ENCODE measurements at regions not wholly inside any gene's neighbourhood (a gene's known extent, or its start where the extent isn't known, plus 50 kb on each side); places are given as distances from the start of the nearest gene placed in this dataset.

DNA sequence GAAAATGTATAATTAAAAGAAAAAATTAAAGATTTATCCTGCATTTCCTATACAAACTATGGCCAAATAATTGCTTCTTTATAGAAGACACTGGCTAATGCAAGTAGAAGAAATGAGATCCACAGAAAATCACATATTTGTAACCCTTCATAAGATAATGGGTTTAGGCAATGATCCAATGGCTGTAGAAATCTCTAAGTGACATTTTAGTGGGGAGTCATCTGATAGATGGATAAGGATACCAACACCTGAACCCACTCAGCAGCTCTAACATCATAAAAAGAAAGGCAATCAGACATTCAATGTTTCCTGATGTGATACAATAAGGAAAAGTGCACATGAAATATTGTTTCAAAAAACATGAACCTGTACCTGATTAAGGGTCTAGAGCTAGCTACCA, 297.5 kb downstream of the CXCL12 start:
- Histone ChIP-seq H3K27ac (ENCODE audit: low read length) (no peak overlapping the region), H3K27me3 (ENCODE audit: control insufficient read depth, insufficient read depth, low read length) (no peaks in the 10 kb centered on the region), H3K9me3 (ENCODE audit: control insufficient read depth, low read depth, low read length) (peaks cover 3% of the 10 kb centered on the region), H3K4me1 (ENCODE audit: control insufficient read depth, insufficient read depth, low read length) (no peaks in the 10 kb centered on the region), H3K36me3 (ENCODE audit: control insufficient read depth, insufficient read depth, low read length) (no peaks in the 10 kb centered on the region), H3K4me3 (ENCODE audit: low read length) (no peak overlapping the region)
- no peak for DNase-seq

DNA sequence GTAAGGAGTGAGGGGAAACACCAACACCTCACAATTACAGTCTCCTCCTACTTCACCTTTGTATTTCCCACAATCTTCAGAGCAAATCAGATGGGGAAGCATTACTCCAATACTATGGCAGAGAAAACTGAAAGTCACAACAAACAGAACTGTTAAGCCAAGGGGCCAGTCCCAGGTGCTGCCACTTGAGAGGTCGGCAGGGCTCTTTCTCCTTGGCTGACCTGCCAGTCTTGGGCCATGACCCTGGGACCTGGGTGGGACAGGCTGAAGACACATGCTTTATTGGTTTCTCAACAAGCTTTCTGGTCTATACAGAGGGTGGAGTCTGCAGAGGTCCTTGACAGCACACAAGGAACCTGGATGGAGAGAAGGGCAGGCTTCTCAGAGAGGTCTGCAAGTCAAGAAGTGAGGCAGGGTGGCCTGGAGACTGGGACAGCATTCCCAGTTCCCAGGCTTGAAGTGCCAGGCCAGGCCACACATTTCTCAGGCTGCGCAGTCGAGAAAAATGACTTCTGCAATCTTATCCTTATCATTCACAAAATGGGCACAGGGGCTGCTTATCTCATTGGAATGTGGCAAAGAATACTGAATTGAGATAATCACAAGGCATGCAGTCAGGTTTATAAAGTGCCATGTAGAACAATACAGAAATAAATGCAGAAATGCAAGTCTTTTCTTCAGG, 301.0 kb downstream of the CXCL12 start:
- Histone ChIP-seq H3K27me3 (ENCODE audit: control insufficient read depth, insufficient read depth, low read length) (no peaks in the 10 kb centered on the region), H3K4me3 (ENCODE audit: low read length) (no peak overlapping the region), H3K27ac (ENCODE audit: low read length) (no peak overlapping the region), H3K9me3 (ENCODE audit: control insufficient read depth, low read depth, low read length) (no peaks in the 10 kb centered on the region), H3K4me1 (ENCODE audit: control insufficient read depth, insufficient read depth, low read length) (no peaks in the 10 kb centered on the region), H3K36me3 (ENCODE audit: control insufficient read depth, insufficient read depth, low read length) (no peaks in the 10 kb centered on the region)
- no peak for DNase-seq
- no CpG with 5 or more reads among the region's 3 CpGs for WGBS (ENCODE audit: insufficient coverage, low lambda C conversion rate)

DNA sequence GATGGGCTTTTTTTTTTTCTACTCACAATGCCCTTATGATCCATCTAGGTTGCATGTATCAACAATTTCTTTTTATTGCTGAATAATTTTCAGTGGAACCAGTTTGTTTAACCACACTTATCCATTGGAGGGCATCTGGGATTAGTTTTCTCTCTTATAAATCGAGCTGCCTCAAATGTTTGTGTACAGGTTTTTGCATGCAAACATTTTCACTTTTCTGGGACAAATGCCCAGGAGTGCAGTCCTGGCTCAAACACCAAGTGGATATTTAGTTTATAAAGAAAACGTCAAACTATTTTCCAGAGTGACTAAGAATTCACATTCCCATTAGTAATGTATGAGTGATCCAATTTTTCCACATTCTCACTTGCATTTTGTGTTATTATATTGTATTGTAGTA, 313.4 kb downstream of the CXCL12 start:
- DNase-seq = no peak
- H3K36me3 ChIP-seq (ENCODE audit: control insufficient read depth, insufficient read depth, low read length) = no peaks in the 10 kb centered on the region
- H3K4me1 ChIP-seq (ENCODE audit: control insufficient read depth, insufficient read depth, low read length) = no peaks in the 10 kb centered on the region
- no peaks in the 10 kb centered on the region for H3K27me3 ChIP-seq (ENCODE audit: control insufficient read depth, insufficient read depth, low read length)
- H3K9me3 ChIP-seq (ENCODE audit: control insufficient read depth, low read depth, low read length) = no peaks in the 10 kb centered on the region
- 73% methylated on average over 2 of the region's 2 CpGs for WGBS (ENCODE audit: insufficient coverage, low lambda C conversion rate)
- no peak overlapping the region for H3K27ac ChIP-seq (ENCODE audit: low read length)
- no peak overlapping the region for H3K4me3 ChIP-seq (ENCODE audit: low read length)

DNA sequence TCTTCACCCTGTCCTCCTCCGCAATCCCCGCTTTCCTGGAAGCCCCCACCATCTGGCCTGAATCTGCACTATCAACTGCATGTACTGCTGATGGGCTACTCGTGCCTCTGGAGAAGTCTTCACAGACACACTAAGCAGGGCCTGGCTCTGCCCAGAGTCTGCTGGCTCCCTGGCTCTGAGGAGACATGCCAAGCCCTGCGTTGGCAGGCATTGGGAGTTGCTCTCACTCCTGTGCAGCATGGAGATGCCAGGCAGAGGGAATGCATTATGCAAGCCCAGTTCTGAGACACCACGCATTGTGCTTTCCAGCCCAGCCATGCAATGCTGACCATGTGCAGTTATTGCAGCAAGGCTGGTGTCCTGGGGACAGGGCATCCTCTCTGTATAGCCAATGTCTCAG, 314.6 kb downstream of the CXCL12 start:
- H3K27ac ChIP-seq (ENCODE audit: low read length) = no peak overlapping the region
- no peak for DNase-seq
- H3K36me3 ChIP-seq (ENCODE audit: control insufficient read depth, insufficient read depth, low read length) = no peaks in the 10 kb centered on the region
- H3K9me3 ChIP-seq (ENCODE audit: control insufficient read depth, low read depth, low read length) = no peaks in the 10 kb centered on the region
- no peak overlapping the region for H3K4me3 ChIP-seq (ENCODE audit: low read length)
- no CpG with 5 or more reads among the region's 5 CpGs for WGBS (ENCODE audit: insufficient coverage, low lambda C conversion rate)
- no peaks in the 10 kb centered on the region for H3K4me1 ChIP-seq (ENCODE audit: control insufficient read depth, insufficient read depth, low read length)
- no peaks in the 10 kb centered on the region for H3K27me3 ChIP-seq (ENCODE audit: control insufficient read depth, insufficient read depth, low read length)

DNA sequence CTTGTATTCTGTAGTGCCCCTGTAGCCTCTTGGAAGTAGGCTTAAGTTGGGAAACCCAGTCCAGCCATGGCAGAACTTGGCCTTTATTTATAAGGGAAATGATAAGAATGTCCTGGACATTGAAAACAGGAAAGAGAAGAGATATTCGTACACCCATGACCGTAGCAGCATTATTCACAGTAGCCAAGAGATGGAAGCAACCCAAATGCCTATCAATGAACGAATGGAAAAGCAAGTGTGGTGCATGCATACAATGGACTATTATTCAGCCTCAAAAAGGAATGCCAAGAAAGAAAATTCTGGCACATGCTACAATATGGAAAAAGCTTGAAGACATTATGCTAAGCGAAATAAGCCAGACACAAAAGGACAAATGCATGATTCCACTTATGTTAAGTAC, 315.3 kb downstream of the CXCL12 start:
- 95% methylated on average over 4 of the region's 4 CpGs for WGBS (ENCODE audit: insufficient coverage, low lambda C conversion rate)
- H3K27ac ChIP-seq (ENCODE audit: low read length) = no peak overlapping the region
- no peaks in the 10 kb centered on the region for H3K27me3 ChIP-seq (ENCODE audit: control insufficient read depth, insufficient read depth, low read length)
- H3K36me3 ChIP-seq (ENCODE audit: control insufficient read depth, insufficient read depth, low read length) = no peaks in the 10 kb centered on the region
- H3K4me3 ChIP-seq (ENCODE audit: low read length) = no peak overlapping the region
- H3K4me1 ChIP-seq (ENCODE audit: control insufficient read depth, insufficient read depth, low read length) = no peaks in the 10 kb centered on the region
- DNase-seq = no peak
- H3K9me3 ChIP-seq (ENCODE audit: control insufficient read depth, low read depth, low read length) = no peaks in the 10 kb centered on the region

DNA sequence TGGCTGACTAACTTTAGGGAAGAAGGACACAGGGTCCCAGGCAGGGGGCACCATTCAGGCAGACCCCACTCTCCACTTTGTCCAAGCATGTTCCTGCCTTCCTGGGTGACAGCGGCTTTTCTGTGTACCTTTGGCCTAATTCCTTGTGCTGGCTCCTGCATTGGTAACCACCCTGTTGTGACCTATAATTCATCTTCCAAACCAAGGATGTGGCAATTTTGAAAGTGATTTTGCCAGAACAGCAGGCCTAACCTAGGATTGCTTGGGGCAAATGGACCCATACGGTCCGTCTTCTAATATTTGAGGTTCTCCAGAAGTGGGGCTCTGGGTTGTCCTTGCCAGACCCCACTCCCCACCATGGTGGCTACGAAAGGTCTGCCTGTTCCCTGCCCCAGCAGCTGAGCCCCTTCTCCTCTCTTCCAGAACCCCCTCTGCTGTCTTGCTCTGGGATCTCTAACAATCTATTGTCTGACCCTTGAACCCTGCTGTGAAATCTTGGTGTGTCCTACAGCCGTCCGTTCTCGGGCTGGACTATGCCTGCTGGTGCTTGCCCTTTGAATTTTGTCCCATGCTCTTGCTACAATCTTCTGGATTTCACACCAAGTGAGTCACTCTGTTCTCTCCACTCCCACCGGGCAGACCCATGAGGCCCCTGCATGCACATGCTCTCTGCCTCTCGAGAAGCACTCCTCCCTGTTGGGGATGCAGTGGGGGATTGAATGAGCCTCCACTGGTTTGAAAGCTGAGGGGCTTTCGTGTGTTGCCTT, 316.0 kb downstream of the CXCL12 start:
- WGBS (ENCODE audit: insufficient coverage, low lambda C conversion rate) = no CpG with 5 or more reads among the region's 10 CpGs
- Histone ChIP-seq H3K4me1 (ENCODE audit: control insufficient read depth, insufficient read depth, low read length) (no peaks in the 10 kb centered on the region), H3K4me3 (ENCODE audit: low read length) (no peak overlapping the region), H3K36me3 (ENCODE audit: control insufficient read depth, insufficient read depth, low read length) (no peaks in the 10 kb centered on the region), H3K27ac (ENCODE audit: low read length) (no peak overlapping the region), H3K9me3 (ENCODE audit: control insufficient read depth, low read depth, low read length) (no peaks in the 10 kb centered on the region), H3K27me3 (ENCODE audit: control insufficient read depth, insufficient read depth, low read length) (no peaks in the 10 kb centered on the region)
- peak in 1 of 2 donors; percentile 10 for DNase-seq

GRCh38 chr10:44067432-44067831, 317.5 kb downstream of the CXCL12 start:
- WGBS (ENCODE audit: insufficient coverage, low lambda C conversion rate) = no CpG with 5 or more reads among the region's 2 CpGs
- Histone ChIP-seq H3K27me3 (ENCODE audit: control insufficient read depth, insufficient read depth, low read length) (no peaks in the 10 kb centered on the region), H3K36me3 (ENCODE audit: control insufficient read depth, insufficient read depth, low read length) (no peaks in the 10 kb centered on the region), H3K27ac (ENCODE audit: low read length) (no peak overlapping the region), H3K9me3 (ENCODE audit: control insufficient read depth, low read depth, low read length) (no peaks in the 10 kb centered on the region), H3K4me3 (ENCODE audit: low read length) (no peak overlapping the region), H3K4me1 (ENCODE audit: control insufficient read depth, insufficient read depth, low read length) (no peaks in the 10 kb centered on the region)
- no peak for DNase-seq

- Histone ChIP-seq H3K9me3 (ENCODE audit: control insufficient read depth, low read depth, low read length) (no peaks in the 10 kb centered on the region), H3K27ac (ENCODE audit: low read length) (no peak overlapping the region), H3K4me1 (ENCODE audit: control insufficient read depth, insufficient read depth, low read length) (no peaks in the 10 kb centered on the region), H3K36me3 (ENCODE audit: control insufficient read depth, insufficient read depth, low read length) (no peaks in the 10 kb centered on the region), H3K27me3 (ENCODE audit: control insufficient read depth, insufficient read depth, low read length) (no peaks in the 10 kb centered on the region), H3K4me3 (ENCODE audit: low read length) (no peak overlapping the region)
- no peak for DNase-seq
- 78% methylated on average over 3 of the region's 5 CpGs for WGBS (ENCODE audit: insufficient coverage, low lambda C conversion rate)
These were observed 318.2 kb downstream of the CXCL12 start for GRCh38 chr10:44066527-44067255.

- WGBS (ENCODE audit: insufficient coverage, low lambda C conversion rate) = no CpG with 5 or more reads among the region's 9 CpGs
- no peaks in the 10 kb centered on the region for H3K4me1 ChIP-seq (ENCODE audit: control insufficient read depth, insufficient read depth, low read length)
- no peaks in the 10 kb centered on the region for H3K27me3 ChIP-seq (ENCODE audit: control insufficient read depth, insufficient read depth, low read length)
- H3K4me3 ChIP-seq (ENCODE audit: low read length) = no peak overlapping the region
- H3K36me3 ChIP-seq (ENCODE audit: control insufficient read depth, insufficient read depth, low read length) = no peaks in the 10 kb centered on the region
- H3K9me3 ChIP-seq (ENCODE audit: control insufficient read depth, low read depth, low read length) = no peaks in the 10 kb centered on the region
- H3K27ac ChIP-seq (ENCODE audit: low read length) = no peak overlapping the region
- DNase-seq = no peak
These were observed 318.9 kb downstream of the CXCL12 start for GRCh38 chr10:44065788-44066526.
